GM12865 (cell line): ENCODE measurements at regions not wholly inside any gene's neighbourhood (a gene's known extent, or its start where the extent isn't known, plus 50 kb on each side); places are given as distances from the start of the nearest gene placed in this dataset.

Source experiments
- DNase-seq: peaks from one replicate; pipeline ENCODE4 v3.0.0; 2010; ENCODE audit warnings: low read depth
- H3K4me3 ChIP-seq: 2 replicates; pipeline ENCODE4 v1.5.1; 2011; ENCODE audit warnings: mild to moderate bottlenecking, low read depth, low read length, control low read depth
- TF ChIP-seq, protein P1 (sequence below): IDR thresholded peaks from 2 replicates; pipeline ENCODE4 v1.5.1; 2011; ENCODE audit warnings: low read length, control low read depth, low read depth, inconsistent platforms; ENCODE audit not compliant: insufficient read depth; ENCODE audit errors: missing control alignments

DNA sequence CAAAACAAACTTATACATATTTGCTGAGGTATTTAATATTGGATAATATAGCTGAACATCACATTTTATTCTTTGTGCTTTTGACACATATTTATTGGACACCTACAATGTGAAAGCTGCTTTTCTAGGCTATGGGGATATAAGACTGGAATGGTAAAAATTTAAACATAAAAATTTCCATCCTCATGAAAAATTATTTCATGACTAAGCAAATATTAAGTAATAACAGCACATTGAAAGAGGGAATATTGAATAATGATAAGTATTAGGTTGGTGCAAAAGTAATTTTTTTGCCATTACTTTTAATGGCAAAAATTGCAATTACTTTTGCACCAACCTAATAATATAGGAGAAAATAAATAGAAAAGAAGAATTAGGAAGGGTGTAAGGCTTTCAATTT is 972.5 kb upstream of the CDH8 start:
- TF ChIP-seq, protein P1, sequence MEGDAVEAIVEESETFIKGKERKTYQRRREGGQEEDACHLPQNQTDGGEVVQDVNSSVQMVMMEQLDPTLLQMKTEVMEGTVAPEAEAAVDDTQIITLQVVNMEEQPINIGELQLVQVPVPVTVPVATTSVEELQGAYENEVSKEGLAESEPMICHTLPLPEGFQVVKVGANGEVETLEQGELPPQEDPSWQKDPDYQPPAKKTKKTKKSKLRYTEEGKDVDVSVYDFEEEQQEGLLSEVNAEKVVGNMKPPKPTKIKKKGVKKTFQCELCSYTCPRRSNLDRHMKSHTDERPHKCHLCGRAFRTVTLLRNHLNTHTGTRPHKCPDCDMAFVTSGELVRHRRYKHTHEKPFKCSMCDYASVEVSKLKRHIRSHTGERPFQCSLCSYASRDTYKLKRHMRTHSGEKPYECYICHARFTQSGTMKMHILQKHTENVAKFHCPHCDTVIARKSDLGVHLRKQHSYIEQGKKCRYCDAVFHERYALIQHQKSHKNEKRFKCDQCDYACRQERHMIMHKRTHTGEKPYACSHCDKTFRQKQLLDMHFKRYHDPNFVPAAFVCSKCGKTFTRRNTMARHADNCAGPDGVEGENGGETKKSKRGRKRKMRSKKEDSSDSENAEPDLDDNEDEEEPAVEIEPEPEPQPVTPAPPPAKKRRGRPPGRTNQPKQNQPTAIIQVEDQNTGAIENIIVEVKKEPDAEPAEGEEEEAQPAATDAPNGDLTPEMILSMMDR, result no peak
- DNase-seq, result no peak
- no peak overlapping the region for H3K4me3 ChIP-seq

DNA sequence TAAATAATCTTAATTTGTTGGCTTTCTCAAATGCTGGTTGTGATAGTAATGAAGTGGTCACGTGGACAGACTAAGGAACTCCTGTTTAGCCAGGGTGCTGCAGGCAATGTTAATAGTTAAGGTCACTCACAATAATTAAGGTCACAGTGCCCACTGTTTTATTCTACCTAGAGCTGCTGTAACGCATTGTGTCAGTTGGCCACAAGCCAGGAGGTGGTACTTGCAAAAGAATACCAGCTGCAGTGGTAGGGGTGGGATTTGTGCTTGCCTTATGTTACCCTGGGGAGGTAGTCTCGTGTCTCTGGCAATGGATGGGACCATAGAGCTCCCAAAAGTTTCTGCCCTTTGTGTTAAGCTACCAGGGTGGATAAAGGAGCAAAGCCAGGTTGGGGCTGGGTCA is 969.1 kb upstream of the CDH8 start:
- no peak for DNase-seq
- TF ChIP-seq, protein P1, result no peak
- no peak overlapping the region for H3K4me3 ChIP-seq

DNA sequence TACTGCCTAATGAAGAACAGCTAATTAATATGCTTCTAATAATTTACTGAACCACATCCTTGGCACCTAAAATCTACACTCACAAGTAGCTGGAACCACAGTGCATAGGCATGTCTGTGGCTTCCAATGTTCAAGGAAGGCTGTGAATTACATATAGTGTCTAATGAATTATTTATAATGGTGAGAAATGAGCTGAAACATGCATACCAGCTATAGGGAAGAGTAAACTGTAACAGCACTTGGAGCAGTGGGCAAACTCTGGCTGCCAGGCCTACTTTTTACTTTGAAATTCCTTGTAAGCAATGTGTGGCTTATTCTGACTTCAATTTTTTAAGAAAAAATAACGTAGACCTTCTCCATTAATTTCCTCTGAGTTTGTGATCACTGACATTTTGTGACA is 953.2 kb upstream of the CDH8 start:
- no peak for DNase-seq
- no peak overlapping the region for H3K4me3 ChIP-seq

DNA sequence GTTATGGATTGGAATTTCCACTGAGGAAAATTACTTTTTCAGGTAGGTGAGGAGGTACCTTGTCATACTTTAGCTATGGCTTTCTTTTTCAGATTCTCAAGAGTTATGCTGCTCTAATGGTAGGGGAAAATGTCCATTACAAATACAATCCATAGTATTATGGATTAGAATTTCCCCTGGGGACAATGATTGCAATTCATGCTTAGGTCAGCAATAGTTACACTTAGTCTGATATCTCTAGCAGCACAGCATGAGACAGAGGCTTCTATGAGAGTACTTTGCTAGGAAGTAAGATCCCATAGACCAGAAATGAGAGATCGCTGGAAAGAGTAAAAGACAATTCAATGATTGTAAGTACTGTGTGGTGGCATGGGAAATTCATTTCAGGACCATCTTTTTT is 949.5 kb upstream of the CDH8 start:
- TF ChIP-seq, protein P1, result no peak
- no peak overlapping the region for H3K4me3 ChIP-seq
- DNase-seq, result no peak

More for the DNA sequence above, 953.2 kb upstream of the CDH8 start:
- TF ChIP-seq, protein P1, result no peak

DNA sequence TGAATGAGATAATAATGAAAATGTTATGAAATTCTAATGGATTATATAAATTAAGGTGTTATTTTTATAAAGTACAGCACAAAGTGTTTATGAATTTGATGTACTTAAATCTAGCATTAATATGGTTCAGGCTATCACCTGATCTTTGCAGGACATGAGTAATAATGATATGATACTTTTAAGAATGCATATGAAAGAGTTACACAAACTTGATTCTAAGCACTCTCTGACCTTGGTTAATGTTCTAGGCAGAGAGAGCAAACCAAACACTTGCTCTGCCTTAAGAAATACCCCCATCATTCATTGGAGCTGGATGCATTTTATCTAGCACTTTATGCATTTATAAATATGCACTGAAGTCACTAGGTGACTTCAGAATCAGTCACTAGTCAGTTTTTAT is 942.2 kb upstream of the CDH8 start:
- no peak for DNase-seq
- no peak overlapping the region for H3K4me3 ChIP-seq
- TF ChIP-seq, protein P1, result no peak

DNA sequence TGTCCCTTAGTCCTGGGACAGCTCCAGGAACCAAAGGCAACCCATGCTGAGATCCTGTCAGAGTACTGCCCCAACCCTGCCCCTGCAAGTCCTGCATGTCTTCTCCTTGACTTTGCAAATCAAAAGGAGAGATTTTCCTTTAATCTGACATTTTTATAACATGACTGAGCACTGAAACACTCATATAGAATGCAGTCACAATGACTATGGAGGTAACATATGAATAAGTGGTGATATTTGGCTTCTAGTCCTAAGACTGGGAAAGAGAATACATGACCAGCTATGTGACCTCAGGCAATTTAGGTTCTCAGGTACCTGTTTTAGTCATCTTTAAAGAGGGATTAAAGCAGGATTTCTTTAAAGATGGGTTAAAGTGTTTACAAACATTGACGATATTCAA is 941.6 kb upstream of the CDH8 start:
- TF ChIP-seq, protein P1, result no peak

DNA sequence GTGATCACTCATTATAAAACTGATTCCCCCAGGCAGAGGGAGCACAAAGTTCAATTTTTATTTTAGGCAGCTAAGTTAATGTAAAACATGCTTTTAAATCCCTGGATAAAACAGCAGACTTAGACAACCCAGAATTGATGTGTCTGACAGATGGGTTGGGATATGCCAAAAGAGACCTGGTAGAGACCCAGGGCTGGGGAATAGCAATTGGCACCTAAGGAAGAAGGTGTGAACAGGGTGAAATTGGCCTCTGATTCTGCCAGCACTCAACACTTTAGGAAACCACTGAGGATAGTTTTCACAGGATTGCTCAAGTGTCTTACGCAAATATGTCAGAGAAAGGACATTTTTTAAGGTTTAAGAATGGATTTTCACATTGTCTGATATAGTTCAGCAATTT is 938.2 kb upstream of the CDH8 start:
- TF ChIP-seq, protein P1, result no peak
- DNase-seq, result no peak
- H3K4me3 ChIP-seq, result no peak overlapping the region

More for the DNA sequence above, 941.6 kb upstream of the CDH8 start:
- no peak overlapping the region for H3K4me3 ChIP-seq
- no peak for DNase-seq
